Tibial artery (tissue), 4 donors: ENCODE measurements at regions not wholly inside any gene's neighbourhood (a gene's known extent, or its start where the extent isn't known, plus 50 kb on each side); places are given as distances from the start of the nearest gene placed in this dataset.
"Not testable (repeated sequence)": the region's sequence is repeated elsewhere in the genome, so short reads cannot be mapped to it uniquely, and the experiment has no call there.

Experiments used
- DNase-seq, 2 donors: peaks; one replicate each; pipeline ENCODE4 v3.0.0-alpha.2; 2019
- H3K27ac ChIP-seq, 2 donors: fragments of 200-600 bp; sonication (generic) in 1 of 2; 1 replicate in 1 of 2; 2 replicates in 1 of 2; pipeline ENCODE4 v1.5.1; 2018 to 2019; ENCODE audit warnings: mild to moderate bottlenecking in 1 of 2
- H3K27me3 ChIP-seq, 2 donors: fragments of 200-600 bp; sonication (generic) in 1 of 2; one replicate each; pipeline versions ENCODE4 v1.5.1 to v1.6.0; 2016 to 2019
- H3K36me3 ChIP-seq, 3 donors: fragments of 200-600 bp; sonication (generic) in 2 of 3; one replicate each; pipeline ENCODE4 v1.5.1; 2016 to 2019; ENCODE audit warnings: mild to moderate bottlenecking in 2 of 3
- H3K4me1 ChIP-seq, 4 donors: fragments of 200-600 bp; sonication (generic) in 2 of 4; 1 replicate in 3 of 4; 2 replicates in 1 of 4; pipeline ENCODE4 v1.5.1; 2016 to 2019
- H3K4me3 ChIP-seq, 2 donors: fragments of 200-600 bp; sonication (generic) in 1 of 2; 1 replicate in 1 of 2; 2 replicates in 1 of 2; pipeline ENCODE4 v1.5.1; 2018 to 2019; ENCODE audit warnings: mild to moderate bottlenecking in 2 of 2
- H3K9me3 ChIP-seq, 3 donors: fragments of 200-600 bp; sonication (generic) in 1 of 3; one replicate each; pipeline ENCODE4 v1.5.1; 2016 to 2019
- CTCF ChIP-seq, 2 experiments: fragments of 200-600 bp in 1 of 2; fragments of 450-650 bp in 1 of 2; IDR thresholded peaks; one replicate each; pipeline ENCODE4 v1.5.1; 2017 to 2019; ENCODE audit warnings: antibody characterized with exemption in 2 of 2, mild to moderate bottlenecking in 1 of 2, moderate library complexity in 1 of 2
- intact Hi-C: fragments of 100-400 bp; cut with DNase I; formaldehyde crosslinking; loops from one replicate; pipeline ENCODE4 v1.15.0; 2023; ENCODE audit warnings: low total_unique reads

GRCh38 chr22:18731075-18731666, 119.5 kb upstream of the RIMBP3 start:
- no peaks in the 10 kb centered on the region for H3K27me3 ChIP-seq
- no peak overlapping the region for H3K4me3 ChIP-seq
- H3K36me3 ChIP-seq: no peaks in the 10 kb centered on the region
- no peak overlapping the region for H3K27ac ChIP-seq
- intact Hi-C loops: no loop called here
- DNase-seq: no peak
- no peak for TF ChIP-seq CTCF (IDR thresholded peaks at IDR 0.05)
- H3K4me1 ChIP-seq: no peaks in the 10 kb centered on the region
- H3K9me3 ChIP-seq: no peaks in the 10 kb centered on the region

- H3K27ac ChIP-seq, H3K4me3 ChIP-seq, H3K9me3 ChIP-seq, intact Hi-C loops, H3K4me1 ChIP-seq, H3K36me3 ChIP-seq, H3K27me3 ChIP-seq: not testable (repeated sequence)
- DNase-seq: peak; percentile 88 to 96
Measured at GRCh38 chr22:18730410-18730809, 118.7 kb upstream of the RIMBP3 start.
